Glutamatergic neuron (in vitro differentiated cells): ENCODE measurements at regions not wholly inside any gene's neighbourhood (a gene's known extent, or its start where the extent isn't known, plus 50 kb on each side); places are given as distances from the start of the nearest gene placed in this dataset.
A peak's percentile ranks its signal among the peaks of the same experiment; 100 is the strongest.

Source experiments
- DNase-seq: peaks from one replicate; pipeline ENCODE4 v3.0.0; 2022
- H3K27ac Mint-ChIP-seq: one replicate; pipeline ENCODE4 v1.8.0; 2020; ENCODE audit warnings: mild to moderate bottlenecking, mixed read lengths, inconsistent platforms; ENCODE audit not compliant: unreplicated experiment
- H3K27me3 Mint-ChIP-seq: one replicate; pipeline ENCODE4 v1.8.0; 2020; ENCODE audit warnings: mild to moderate bottlenecking, moderate library complexity, mixed read lengths, inconsistent platforms; ENCODE audit not compliant: unreplicated experiment
- H3K36me3 Mint-ChIP-seq: one replicate; pipeline ENCODE4 v1.8.0; 2020; ENCODE audit warnings: mild to moderate bottlenecking, mixed read lengths, inconsistent platforms; ENCODE audit not compliant: unreplicated experiment
- H3K4me1 Mint-ChIP-seq: one replicate; pipeline ENCODE4 v1.8.0; 2020; ENCODE audit warnings: mild to moderate bottlenecking, low read depth, mixed read lengths, inconsistent platforms; ENCODE audit not compliant: unreplicated experiment
- H3K4me3 Mint-ChIP-seq: one replicate; pipeline ENCODE4 v1.8.0; 2020; ENCODE audit warnings: mild to moderate bottlenecking, mixed read lengths, inconsistent platforms; ENCODE audit not compliant: unreplicated experiment
- H3K9me3 Mint-ChIP-seq: one replicate; pipeline ENCODE4 v1.8.0; 2020; ENCODE audit warnings: mild to moderate bottlenecking, moderate library complexity, mixed read lengths, inconsistent platforms; ENCODE audit not compliant: unreplicated experiment
- CTCF ChIP-seq: fragments of 200-600 bp; sonication (generic); IDR thresholded peaks from one replicate; pipeline ENCODE4 v1.5.0; 2021; ENCODE audit not compliant: partially characterized antibody, unreplicated experiment

DNA sequence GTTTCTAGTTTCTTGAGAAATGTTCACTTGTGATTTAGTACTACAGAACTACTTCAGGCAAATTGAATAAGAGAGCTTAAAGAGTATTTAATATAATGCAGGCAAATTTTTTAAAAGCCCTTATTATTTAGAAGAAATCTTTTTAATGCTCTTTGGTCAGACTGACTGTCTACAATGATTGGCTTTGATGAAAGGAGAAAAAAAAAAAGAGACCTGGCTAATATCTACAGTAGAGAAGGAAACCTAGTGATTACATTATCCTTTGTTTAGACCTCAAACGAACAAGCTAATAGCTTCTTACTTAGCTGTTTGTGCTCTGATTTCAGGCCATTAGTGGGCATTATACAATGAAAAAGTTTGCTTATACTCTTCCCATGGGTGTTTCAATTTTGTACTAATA, 1043.1 kb downstream of the JRKL start:
- Mint-ChIP-seq H3K4me3 (no peak overlapping the region), H3K4me1 (no peaks in the 10 kb centered on the region), H3K27me3 (no peaks in the 10 kb centered on the region), H3K9me3 (no peaks in the 10 kb centered on the region), H3K36me3 (no peaks in the 10 kb centered on the region), H3K27ac (no peak overlapping the region)
- DNase-seq, result no peak
- no peak for TF ChIP-seq CTCF

- H3K9me3 Mint-ChIP-seq, result peaks cover 3% of the 10 kb centered on the region
- H3K27me3 Mint-ChIP-seq, result no peaks in the 10 kb centered on the region
- no peaks in the 10 kb centered on the region for H3K36me3 Mint-ChIP-seq
- H3K4me3 Mint-ChIP-seq, result no peak overlapping the region
- H3K4me1 Mint-ChIP-seq, result no peaks in the 10 kb centered on the region
- no peak overlapping the region for H3K27ac Mint-ChIP-seq
- no peak for DNase-seq
- no peak for TF ChIP-seq CTCF
Measured at GRCh38 chr11:97445561-97445960, 1055.7 kb downstream of the JRKL start.

DNA sequence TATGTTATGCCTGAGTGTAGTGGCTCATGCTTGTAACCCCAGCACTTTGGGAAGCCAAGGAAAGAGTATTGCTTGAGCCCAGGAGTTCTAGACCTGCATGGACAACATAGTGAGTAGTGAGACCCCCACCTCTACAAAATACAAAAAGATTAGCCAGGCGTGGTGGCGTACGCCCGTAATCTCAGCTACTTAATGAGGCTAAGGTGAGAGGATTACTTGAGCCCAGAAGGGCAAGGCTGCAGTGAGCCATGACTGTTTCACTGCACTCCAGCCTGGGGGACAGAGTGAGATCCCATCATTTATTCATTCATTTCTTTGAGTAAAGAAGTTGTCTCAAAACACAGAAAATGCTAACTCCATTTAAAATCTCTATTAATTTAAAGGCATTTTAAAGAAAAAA, 1061.6 kb downstream of the JRKL start:
- Mint-ChIP-seq H3K9me3 (no peaks in the 10 kb centered on the region), H3K4me1 (no peaks in the 10 kb centered on the region), H3K36me3 (no peaks in the 10 kb centered on the region), H3K4me3 (no peak overlapping the region), H3K27ac (no peak overlapping the region), H3K27me3 (no peaks in the 10 kb centered on the region)
- TF ChIP-seq CTCF, result no peak
- DNase-seq, result no peak

DNA sequence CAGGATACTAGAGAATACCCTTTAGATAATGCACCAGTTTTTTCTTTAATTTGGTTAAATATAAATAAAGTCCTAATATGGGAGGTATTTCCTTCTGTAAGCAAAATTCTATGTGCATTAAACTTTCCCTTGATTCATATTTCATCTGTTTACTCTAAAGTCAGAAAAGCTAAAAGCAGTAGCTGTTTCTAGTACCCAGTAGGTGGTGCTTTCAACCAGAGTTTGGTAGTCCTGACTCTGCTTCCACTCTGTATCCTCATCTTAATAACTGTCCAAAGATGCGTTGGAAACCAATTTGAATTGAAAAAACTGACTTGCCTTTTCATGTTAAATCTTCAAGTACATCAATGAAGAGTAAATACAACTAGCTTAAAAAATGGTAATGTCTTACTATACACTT, 1065.2 kb downstream of the JRKL start:
- peak; percentile 17 for TF ChIP-seq CTCF
- no peaks in the 10 kb centered on the region for H3K9me3 Mint-ChIP-seq
- H3K4me1 Mint-ChIP-seq, result no peaks in the 10 kb centered on the region
- DNase-seq, result no peak
- no peaks in the 10 kb centered on the region for H3K36me3 Mint-ChIP-seq
- no peaks in the 10 kb centered on the region for H3K27me3 Mint-ChIP-seq
- H3K4me3 Mint-ChIP-seq, result no peak overlapping the region
- no peak overlapping the region for H3K27ac Mint-ChIP-seq

- Mint-ChIP-seq H3K36me3 (peaks cover 20% of the 10 kb centered on the region), H3K4me1 (no peaks in the 10 kb centered on the region), H3K27ac (no peak overlapping the region), H3K27me3 (no peaks in the 10 kb centered on the region), H3K4me3 (no peak overlapping the region), H3K9me3 (peaks cover 6% of the 10 kb centered on the region)
- no peak for TF ChIP-seq CTCF
- no peak for DNase-seq
Measured at GRCh38 chr11:97460091-97460490, 1070.3 kb downstream of the JRKL start.
